NCI-H526 treated with DMSO at 0.1 percent for 48 hours (cell line): ENCODE measurements at regions not wholly inside any gene's neighbourhood (a gene's known extent, or its start where the extent isn't known, plus 50 kb on each side); places are given as distances from the start of the nearest gene placed in this dataset.
"Not testable (repeated sequence)": the region's sequence is repeated elsewhere in the genome, so short reads cannot be mapped to it uniquely, and the experiment has no call there.

Experiments
- DNase-seq: peaks from one replicate; lab custom pipeline; 2025; lab: John Stamatoyannopoulos, UW

DNA sequence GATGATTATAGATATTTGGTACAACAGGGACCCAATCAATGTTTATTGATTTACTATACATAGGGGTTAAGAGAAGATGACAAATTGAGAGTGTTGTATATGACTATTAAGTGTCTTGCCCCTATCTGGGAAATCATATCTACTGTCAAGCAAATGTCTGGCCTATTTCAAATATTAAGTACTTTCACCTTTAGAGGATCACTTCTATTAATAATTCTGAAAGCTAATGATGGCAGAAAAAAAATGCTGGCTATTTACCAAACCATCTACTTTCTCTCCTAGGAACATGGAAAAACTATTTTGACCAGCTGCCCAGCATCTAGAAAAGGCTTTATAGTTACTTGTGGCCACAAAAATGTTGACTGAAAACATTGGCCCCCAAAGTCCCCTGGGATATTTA, 632.3 kb upstream of the ZNF385D start:
- DNase-seq, result no peak

DNA sequence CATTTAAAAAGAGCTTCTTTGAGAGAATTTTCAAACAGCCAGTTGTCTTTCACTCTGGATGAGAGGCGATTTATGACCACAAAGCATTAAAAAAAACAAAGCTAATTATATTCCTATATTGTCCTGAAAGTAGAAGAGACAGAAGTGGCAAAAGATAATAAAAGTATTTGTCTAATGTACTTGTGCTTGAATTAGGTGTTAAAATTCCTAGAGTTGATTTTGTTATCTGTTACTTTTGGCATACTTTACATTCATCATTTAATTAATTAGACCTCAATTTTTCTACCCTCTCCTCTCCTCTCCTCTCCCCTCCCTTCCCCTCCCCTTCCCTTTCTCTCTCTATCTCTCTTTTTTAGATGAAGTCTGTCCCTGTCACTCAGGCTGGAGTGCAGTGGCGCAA, 635.1 kb upstream of the ZNF385D start:
- no peak for DNase-seq

DNA sequence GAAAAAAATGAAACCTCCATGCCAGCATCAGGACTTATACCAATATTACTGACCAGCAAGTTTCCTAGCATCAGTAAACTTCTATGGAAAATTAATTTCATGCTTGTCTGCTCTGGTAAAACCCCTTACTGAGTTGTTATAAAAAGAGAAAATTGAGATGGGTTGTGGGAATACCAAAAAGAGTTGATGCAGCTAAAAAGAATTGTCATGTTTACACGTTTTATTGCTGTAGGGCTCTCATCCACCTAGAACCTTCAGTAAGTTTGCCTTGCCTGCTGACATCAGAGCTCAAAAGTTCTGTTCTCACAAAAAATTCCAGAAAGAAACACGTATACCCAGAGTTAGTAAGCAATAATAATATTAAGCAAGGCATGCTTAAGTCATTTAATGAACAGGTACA, 641.3 kb upstream of the ZNF385D start:
- DNase-seq, result no peak

DNA sequence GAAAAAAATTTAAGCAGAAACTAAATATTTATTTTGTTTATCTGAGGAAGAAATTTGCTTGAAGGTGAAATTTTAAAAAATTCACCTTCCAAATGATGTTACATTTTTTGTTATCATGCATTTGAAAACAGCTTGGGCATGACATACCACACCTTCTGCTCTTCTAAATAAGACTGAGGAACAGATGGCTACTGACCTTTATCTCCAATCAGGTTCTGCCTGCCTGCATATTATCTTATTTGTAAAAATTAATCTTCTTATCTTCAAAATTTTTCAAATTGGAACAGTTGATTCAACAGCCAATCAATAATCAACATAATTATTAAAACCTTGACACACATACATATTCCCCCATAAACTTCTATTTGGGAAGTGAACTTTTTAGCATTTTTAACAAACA, 641.8 kb upstream of the ZNF385D start:
- DNase-seq, result no peak

DNA sequence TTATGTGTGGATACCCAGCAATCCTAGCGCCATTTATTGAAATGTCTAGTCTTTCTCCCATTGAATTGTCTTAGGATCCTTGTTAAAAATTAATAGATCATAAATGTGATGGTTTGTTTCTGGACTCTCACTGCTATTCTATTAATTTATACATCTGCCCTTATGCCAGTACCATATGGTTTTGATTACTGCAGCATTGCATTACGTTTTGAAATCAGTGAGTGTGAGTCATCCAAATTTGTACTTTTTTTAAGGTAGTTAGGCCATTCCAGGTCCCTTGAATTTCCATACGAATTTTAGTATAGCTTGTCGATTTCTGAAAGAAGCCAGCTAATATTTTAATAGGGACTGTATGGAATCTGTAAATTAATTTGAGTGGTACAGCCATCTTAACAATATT, 648.6 kb upstream of the ZNF385D start:
- no peak for DNase-seq

DNA sequence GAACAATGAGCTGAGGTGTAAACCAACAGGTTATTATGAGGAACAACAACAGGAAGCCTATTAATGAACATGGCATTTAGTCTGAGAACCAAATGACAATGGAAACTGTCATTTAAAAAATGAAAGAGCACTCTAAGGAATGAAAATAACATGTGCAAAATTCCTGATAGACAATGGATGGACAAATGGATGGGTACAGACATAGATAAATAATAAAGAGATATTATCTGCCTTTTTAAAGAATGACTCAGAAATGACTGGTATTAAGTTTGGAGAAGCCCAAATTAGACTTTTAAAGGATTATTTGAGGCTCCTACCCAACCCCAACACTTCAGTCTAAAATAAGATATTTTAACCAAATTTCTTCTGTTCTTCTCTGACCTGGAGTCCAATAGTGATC, 650.5 kb upstream of the ZNF385D start:
- DNase-seq, result no peak

DNA sequence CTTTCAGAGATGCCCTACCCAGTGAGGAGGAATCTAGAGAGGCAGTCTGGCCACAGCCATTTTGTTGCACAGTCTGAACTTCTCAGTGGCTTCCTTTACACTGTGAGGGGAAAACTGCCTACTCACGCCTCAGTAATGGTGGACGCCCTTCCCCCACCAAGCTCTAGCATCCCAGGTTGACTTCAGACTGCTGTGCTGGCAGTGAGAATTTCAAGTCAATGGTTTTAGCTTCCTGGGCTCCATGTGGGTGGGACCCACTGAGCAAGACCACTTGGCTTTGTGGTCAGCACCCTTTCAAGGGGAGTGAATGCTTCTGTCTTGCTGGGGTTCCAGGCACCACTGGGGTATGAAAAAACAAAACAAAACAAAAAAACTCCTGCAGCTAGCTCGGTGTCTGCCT, 663.2 kb upstream of the ZNF385D start:
- DNase-seq, result no peak

DNA sequence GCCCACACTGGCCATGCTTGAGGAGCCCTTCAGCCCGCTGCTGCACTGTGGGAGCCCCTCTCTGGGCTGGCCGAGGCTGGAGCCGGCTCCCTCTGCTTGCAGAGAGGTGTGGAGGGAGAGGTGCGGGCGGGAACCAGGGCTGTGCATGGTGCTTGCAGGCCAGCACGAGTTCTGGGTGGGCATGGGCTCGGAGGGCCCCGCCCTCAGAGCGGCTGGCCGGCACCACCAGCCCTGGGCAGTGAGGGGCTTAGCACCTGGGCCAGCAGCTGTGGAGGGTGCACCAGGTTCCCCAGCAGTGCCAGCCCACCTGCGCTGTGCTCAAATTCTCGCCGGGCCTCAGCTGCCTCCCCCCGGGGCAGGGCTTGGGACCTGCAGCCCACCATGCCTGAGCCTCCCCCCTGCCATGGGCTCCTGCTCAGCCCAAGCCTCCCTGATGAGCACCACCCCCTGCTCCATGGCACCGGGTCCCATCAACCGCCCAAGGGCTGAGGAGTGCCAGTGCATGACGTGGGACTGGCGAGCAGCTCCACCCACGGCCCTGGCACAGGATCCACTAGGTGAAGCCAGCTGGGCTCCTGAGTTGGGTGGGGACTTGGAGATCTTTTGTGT, 665.9 kb upstream of the ZNF385D start:
- not testable (repeated sequence) for DNase-seq

DNA sequence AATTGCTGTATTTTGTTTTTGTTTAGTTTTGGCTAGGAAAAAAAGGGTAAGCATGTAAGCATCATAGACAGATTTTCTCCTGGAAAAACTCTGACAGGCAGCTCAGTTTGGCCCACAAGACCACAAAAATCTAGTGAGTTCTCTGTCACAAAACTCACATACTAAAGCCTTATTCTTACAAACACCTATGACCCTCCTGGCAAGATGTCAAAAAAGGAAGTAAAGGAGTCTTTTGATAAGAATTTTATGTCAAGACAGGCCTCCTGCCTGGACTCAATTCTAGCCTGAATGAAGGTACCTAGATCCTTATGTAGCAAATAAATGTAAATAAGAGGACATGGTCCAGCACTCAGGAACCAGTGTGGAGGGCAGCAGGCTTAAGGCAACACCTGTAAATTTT, 668.3 kb upstream of the ZNF385D start:
- DNase-seq, result no peak

DNA sequence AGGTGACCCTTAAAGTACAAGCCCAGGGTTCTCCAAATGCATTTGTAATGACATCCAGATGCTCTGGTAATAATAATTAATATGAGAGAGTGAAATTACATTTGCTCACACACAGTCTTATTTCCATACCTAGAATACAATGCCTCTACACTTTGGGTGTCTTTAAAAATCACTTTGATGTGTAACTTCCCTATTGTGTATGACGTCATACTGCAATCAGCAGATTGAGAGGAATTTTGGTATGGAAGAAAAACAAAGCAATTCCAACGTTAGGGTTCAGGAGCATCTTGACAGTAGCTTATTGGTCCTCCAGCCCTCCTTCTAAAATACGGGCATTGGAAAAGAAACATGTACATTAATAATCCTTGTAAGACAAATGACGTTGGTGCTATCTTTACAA, 670.6 kb upstream of the ZNF385D start:
- no peak for DNase-seq

DNA sequence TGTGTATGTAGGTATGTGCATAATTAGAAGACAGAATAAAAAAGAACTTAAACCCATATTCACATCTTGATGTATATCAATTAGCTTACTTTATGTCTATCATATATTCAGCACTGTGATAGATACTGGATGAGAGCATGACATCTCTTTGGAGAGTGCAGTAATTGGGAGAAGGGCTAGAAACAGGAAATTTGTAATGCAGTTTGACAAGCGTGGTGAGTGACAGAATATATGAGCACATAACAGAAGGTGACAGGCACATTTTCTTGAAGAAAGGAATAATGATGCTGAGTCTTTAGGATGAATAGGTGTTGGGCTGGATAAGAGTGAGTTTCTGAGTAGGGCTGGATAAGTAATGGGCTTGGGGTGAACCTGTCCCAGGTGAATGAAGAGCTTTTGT, 680.3 kb upstream of the ZNF385D start:
- no peak for DNase-seq

DNA sequence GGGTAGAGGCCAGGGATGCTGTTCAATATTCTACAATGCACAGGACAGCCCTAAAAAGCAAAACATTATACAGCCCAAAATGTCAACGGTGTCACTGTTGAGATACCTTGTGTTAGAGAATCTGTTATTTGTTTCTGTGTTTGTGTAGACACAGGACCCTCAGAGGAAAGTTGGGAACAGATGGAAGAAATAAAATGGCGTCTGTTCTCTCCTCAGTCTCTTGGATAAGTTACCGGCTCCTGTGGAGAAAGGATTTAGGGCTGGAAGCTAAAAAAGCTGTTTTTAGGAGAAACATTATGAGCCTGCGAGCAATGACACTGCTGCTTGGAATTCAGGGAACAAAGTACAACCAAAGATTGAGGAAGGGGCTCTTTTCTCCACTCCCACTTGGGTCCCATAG, 688.6 kb upstream of the ZNF385D start:
- no peak for DNase-seq

DNA sequence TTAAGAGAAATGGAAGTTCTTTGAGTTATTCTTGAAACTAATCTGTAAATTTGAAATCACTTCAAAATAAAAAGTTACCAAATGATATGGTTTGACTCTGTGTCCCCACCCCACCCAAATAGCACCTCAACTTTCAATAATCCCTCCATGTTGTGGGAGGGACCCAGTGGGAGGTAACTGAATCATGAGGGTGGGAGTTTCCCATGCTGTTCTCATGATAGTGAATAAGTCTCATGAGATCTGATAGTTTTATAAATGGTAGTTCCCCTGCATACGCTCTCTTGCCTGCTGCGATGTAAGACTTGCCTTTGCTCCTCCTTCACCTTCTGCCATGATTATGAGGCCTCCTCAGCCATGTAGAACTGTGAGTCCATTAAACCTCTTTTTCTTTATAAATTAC, 690.7 kb upstream of the ZNF385D start:
- no peak for DNase-seq

DNA sequence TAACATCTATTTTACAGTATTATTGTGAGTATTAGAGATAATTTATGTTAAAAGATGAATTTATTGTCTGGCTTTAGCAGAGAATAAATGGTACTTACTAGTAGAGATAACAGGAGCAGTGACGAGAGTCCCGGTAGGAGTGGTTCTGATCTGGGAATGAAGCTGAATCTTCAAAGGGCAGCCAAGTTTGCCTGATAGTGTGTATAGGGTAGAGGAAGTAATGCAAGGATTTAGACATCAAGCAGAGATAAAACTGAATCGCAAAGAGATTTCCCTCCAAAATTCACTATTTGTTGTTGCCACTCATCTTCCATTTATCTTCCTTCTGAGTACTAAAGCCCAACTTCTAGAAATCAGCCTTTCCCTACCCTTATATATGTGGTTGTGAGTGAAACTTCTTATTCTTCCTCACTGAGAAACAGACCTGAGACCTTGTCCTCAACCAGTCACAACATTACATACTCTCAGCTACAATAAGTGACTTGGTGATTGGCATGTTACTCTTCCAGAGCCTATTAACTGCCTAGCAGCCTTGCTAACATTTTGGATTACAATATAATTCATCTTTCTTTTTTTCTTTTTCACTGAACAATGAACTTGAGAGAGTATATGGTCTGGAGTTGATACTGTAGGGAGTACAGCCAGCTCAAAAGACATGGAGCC, 692.7 kb upstream of the ZNF385D start:
- DNase-seq, result no peak

DNA sequence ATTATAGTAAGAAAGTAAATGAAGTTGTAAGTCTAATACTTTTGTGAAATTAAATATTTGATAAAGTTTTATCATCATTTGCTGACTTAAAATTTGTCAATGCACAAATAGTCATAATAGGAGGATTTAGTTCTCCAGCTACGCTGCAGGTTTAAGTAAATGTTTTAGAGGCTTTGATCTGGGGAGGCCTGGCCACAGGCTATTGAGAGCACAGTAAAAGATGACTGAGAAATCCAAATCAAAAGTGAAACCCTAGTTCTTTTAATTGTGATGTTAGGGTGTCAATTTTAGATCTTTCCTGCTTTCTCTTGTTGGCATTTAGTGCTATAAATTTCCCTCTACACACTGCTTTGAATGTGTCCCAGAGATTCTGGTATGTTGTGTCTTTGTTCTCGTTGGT, 694.3 kb upstream of the ZNF385D start:
- not testable (repeated sequence) for DNase-seq

DNA sequence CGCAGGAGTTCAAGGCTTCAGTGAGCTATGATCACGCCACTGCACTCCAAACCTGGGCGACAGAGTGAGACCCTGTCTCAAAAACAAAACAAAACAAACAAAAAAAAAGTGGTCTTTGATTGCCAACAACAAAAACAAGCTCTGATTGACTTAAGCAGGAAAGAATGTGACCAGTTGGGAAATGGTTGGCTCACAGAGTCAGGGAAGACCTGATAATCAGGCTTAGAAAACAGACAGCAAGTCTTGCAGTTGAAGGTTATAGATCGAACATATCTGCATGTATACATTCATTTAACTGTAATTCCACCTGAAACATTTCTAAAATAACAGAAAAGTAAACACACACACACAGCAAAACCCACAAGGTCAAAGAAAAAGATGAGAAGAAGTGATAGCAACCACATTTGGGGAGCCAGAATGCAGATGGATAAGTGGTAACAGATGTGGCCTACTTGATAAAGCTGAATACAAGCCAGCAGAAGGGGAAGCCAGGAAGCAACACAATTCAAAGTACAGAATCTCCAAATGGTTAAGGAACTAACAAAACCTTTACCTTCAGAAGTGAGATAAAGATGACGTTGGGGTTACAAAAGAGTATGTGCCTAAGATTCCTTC, 699.9 kb upstream of the ZNF385D start:
- DNase-seq, result no peak

DNA sequence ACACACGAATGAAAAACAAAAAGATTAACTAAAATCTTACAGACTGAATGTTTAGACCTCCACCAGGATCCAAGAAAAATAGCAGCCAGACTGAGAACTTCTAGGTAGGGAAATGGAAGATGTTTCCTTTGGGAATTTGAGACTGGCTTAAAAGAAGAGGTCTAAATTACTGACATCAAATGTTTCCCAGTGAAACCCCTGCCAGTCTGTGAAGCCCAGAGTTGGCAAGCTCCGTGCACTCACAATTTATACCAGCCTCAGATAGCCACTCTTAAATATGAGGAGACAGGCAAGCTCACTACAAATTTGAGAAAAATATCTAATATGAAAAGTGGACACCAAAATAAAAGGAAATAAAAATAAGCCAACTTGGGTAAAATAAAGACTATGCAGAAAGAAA, 700.5 kb upstream of the ZNF385D start:
- no peak for DNase-seq

DNA sequence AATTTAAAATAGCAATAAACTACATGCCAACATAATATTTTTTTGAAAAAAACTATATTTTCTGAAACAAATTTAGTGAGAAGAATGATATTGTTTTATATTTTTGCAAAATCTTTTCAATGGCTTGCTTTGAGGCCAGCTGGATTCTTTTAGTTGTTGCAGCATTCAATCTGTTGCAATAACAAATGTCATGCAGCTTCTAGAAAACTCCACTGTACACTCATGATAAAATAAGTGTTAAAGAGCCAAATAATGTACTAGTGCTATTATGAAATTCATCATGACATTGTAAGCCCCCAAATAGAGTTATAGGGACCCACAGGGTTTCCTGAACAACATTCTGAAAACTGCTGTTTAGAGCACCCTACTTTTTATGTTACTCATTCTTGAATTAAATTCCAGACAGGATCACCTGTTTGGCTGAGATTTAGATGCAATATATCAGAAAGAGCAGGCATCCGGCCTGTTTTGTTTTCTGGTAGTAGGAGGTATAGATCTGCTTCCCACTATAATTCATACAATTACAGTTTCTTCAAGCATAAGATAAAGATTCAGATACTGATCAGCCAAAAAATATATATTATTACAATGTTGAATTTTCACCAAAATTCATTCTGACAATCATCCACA, 703.0 kb upstream of the ZNF385D start:
- DNase-seq, result no peak

DNA sequence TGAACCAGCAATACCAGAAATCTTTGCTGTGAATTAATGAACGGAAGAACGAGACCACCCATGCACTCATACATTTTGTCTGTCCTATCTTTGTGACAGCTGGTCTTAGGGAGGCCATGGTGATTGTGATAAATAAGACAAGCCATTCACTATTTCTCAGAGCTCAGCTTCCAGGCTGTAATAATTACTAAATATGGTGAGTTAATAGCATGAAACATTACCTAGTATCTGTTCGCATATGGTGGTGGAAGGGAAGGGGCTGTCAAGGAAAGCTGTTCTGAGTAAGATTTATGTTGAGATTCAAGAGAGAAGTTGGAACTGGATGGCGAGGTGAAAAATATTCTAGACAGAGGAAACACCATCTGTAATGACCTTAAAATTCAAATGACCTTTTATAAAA, 719.0 kb upstream of the ZNF385D start:
- DNase-seq, result no peak

DNA sequence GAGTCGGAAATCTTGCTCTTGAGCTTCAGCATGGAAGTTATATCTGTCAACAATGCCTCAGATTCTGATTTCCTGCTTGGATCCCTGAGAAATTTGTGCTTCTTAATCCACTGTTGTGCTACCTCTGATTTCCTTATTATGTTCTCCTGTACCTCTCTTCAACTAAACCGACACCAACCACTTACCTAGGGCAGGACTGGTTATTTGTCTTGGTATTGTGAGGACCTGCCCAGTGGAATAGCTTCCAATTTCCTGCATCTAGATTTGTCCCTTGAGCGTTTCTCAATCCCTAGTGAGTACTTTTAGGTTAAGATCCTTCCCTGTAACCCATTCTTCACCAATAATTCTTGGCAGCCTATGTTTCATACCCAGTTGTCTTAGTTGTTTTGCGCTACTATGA, 720.5 kb upstream of the ZNF385D start:
- DNase-seq, result no peak

DNA sequence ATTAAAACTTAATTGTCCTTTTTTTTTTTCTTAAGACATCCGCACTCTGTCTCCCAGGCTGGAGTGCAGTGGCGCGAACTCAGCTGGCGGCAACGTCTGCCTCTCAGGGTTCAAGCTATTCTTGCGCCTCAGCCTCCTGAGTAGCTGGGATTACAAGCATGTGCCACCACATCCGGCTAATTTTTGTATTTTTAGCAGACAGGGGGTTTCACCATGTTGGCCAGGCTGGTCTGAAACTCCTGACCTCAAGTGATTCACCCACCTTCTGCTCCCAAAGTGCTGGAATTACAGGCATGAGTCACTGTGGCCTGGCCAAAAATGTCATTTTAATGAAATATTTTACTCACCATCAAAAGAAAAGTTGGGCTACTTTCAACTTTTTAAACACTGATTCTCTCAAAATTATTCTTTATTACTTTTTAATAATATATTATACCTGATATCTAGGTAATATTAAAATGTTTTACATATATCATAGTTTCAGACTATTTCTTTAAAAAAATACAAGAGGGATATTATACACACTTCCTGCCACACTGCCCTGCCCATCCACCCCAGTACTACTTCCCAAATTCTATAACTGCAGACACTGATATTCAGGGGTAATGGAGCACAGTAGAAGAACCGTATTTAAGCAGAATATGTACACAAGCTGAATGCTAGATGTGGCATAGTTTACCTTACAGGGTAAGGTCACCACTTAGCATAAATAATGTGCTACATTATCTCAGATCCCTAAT, 723.9 kb upstream of the ZNF385D start:
- no peak for DNase-seq

DNA sequence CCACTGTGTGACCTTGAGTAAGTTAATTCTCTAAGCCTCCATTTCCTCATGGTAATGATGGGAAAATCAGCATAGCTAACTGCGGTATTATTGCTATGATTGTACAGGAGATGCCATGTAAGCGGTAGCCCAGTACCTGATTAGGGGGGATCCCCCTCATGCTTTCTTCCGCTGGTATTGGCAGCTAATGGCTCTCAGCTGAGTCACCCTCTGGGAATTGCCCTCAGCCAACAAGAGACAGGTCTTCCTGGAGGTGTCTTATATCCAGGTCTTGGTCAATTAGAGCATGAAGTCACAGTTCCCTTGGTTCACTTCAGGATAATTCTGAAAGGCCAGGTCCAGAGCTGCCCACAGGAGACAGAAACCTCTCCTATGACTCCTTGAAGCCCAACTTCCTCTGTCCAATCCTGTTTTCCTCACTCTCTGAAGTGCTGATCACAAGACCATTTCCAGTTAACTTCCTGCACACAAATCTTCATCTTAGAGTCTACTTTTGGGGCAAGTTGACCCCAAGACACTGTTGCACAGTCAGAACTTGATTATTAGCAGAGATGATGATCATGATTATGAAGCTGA, 724.7 kb upstream of the ZNF385D start:
- DNase-seq, result no peak
